ENCODE measurements at regions not wholly inside any gene's neighbourhood (a gene's known extent, or its start where the extent isn't known, plus 50 kb on each side); places are given as distances from the start of the nearest gene placed in this dataset.
"Not testable (repeated sequence)": the region's sequence is repeated elsewhere in the genome, so short reads cannot be mapped to it uniquely, and the experiment has no call there.

DNA sequence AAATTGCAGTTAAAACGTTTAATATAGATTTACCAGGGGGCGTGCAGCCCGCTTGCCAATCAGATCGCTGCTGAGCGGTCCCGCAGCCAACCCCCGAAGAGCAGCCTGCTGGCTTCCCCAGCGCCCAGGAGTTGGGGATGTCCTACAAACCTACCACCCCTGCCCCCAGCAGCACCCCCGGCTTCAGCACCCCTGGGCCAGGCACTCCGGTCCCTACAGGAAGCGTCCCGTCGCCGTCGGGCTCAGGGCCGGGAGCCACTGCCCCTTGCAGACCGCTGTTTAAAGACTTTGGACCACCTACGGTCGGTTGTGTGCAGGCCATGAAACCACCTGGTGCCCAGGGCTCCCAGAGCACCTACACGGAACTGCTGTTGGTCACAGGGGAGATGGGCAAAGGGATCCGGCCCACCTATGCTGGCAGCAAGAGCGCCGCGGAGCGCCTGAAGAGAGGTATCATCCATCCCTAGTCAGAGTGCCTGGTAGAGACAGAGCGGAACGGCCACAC is 1654.9 kb downstream of the SPATA31A7 start:
- TF ChIP-seq POLR2A (IDR thresholded peaks at IDR 0.05; ENCODE audit: low read depth, low read length); POLR2AphosphoS5 (IDR thresholded peaks at IDR 0.05; ENCODE audit: low read depth, low read length); TAF1 (IDR thresholded peaks at IDR 0.05; ENCODE audit: borderline replicate concordance, low read depth, low read length): not testable (repeated sequence)
